ENCODE measurements at regions not wholly inside any gene's neighbourhood (a gene's known extent, or its start where the extent isn't known, plus 50 kb on each side); places are given as distances from the start of the nearest gene placed in this dataset.

DNA sequence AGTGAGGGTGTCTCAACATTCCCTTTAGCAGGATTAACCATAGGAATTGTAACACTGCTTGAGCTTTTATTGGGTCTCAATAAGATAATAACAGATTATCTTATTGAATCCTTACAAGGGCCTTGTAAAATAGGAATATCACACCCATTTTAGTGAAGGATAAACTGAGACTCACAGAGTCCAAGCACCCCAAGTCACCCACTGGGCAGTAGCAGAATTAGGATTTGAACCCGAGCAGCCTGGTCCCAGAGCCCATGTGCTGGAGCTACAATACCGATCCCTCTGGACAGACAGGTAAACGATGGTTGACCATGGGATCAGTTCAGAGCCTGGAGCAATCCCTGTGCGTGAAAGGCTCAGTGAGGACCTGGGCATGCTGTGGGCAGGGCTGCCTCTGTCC is 56.3 kb upstream of the MRPS22 start:
- Histone ChIP-seq H3K4me2 (ENCODE audit: low read length) (no peak overlapping the region), H3K27me3 (ENCODE audit: low read depth, low read length) (no peaks in the 10 kb centered on the region), H3K4me3 (ENCODE audit: low read length) (no peak overlapping the region), H3K9ac (ENCODE audit: low read length) (no peak overlapping the region), H3K27ac (ENCODE audit: low read length) (no peak overlapping the region), H4K20me1 (ENCODE audit: insufficient read depth, low read length) (no peaks in the 10 kb centered on the region), H3K79me2 (ENCODE audit: low read length) (no peaks in the 10 kb centered on the region), H3K4me1 (ENCODE audit: low read length) (no peaks in the 10 kb centered on the region), H3K9me3 (ENCODE audit: insufficient read depth, low read length) (no peaks in the 10 kb centered on the region), H3K36me3 (replicated peaks; ENCODE audit: low read depth, low read length) (no peaks in the 10 kb centered on the region), H2AFZ (ENCODE audit: low read depth, low read length) (no peak overlapping the region)
- no peak for TF ChIP-seq EZH2phosphoT487 (IDR thresholded peaks at IDR 0.05; ENCODE audit: low read depth)
- TF ChIP-seq, protein P1, sequence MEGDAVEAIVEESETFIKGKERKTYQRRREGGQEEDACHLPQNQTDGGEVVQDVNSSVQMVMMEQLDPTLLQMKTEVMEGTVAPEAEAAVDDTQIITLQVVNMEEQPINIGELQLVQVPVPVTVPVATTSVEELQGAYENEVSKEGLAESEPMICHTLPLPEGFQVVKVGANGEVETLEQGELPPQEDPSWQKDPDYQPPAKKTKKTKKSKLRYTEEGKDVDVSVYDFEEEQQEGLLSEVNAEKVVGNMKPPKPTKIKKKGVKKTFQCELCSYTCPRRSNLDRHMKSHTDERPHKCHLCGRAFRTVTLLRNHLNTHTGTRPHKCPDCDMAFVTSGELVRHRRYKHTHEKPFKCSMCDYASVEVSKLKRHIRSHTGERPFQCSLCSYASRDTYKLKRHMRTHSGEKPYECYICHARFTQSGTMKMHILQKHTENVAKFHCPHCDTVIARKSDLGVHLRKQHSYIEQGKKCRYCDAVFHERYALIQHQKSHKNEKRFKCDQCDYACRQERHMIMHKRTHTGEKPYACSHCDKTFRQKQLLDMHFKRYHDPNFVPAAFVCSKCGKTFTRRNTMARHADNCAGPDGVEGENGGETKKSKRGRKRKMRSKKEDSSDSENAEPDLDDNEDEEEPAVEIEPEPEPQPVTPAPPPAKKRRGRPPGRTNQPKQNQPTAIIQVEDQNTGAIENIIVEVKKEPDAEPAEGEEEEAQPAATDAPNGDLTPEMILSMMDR (IDR thresholded peaks at IDR 0.05; ENCODE audit: low read depth, low read length), result no peak

DNA sequence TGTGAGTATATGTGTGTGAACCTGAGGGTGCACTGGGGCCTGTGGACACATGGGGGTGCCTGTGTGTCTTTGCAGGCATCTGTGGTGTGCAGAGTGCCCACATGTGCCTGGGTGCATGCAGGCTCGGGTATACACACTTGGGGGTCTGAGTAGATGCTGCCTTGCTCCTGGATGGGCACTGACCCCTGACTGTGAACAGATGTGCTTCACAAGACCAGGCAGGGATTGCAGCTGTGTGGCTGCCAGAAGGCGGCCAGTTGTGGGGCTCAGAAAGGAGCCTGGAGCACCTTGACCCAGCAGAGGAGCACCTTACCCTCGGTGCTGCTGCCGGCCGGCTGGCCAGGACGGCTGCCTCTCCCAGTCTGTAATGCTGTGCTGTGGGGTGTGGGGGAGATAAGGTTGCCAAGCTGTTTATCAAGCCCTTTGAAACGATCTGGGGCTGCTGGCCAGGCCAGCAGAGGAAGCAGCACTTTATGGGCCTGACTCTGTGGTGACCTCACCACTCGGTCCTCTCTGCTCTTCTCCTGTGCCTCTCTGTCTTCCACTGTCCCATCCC is 55.5 kb upstream of the MRPS22 start:
- H3K9ac ChIP-seq (ENCODE audit: low read length), result no peak overlapping the region
- no peak overlapping the region for H2AFZ ChIP-seq (ENCODE audit: low read depth, low read length)
- H3K27me3 ChIP-seq (ENCODE audit: low read depth, low read length), result no peaks in the 10 kb centered on the region
- no peaks in the 10 kb centered on the region for H3K36me3 ChIP-seq (replicated peaks; ENCODE audit: low read depth, low read length)
- H3K27ac ChIP-seq (ENCODE audit: low read length), result no peak overlapping the region
- TF ChIP-seq, protein P1 (IDR thresholded peaks at IDR 0.05; ENCODE audit: low read depth, low read length), result no peak
- no peak for TF ChIP-seq EZH2phosphoT487 (IDR thresholded peaks at IDR 0.05; ENCODE audit: low read depth)
- no peak overlapping the region for H3K4me2 ChIP-seq (ENCODE audit: low read length)
- no peaks in the 10 kb centered on the region for H3K9me3 ChIP-seq (ENCODE audit: insufficient read depth, low read length)
- no peaks in the 10 kb centered on the region for H3K79me2 ChIP-seq (ENCODE audit: low read length)
- no peaks in the 10 kb centered on the region for H3K4me1 ChIP-seq (ENCODE audit: low read length)
- no peak overlapping the region for H3K4me3 ChIP-seq (ENCODE audit: low read length)
- no peaks in the 10 kb centered on the region for H4K20me1 ChIP-seq (ENCODE audit: insufficient read depth, low read length)

DNA sequence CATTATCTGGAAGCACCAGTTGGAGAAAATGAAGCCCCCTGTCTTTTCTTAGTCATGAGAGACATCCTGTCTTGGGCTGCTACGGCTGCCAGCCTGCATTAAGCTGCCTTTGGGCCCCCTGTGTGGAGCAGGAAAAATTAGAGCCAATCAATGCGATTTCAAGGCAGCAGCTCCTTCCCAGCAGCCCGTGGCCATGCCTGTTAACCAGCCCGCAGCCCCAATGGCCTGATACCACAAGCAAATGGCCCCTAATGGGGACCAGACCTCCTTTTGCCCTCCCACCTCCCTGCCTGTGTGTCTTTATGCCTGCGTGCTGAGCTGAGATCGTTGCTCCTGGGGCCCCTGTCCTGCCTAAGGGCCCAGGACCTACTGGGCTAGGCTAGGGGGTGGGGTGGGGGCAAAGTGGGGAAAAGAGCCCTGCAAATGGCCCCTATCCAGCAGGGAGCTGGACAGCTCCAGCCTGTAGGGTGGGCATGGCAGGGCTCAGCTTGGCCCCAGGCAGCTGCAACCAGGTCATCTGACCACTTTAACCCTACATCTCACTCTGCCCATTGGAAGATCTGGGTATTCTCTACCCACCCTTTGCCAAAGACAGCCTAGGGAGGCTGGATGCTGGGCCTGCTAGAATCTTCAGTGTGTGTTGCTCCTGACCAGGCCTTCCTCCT is 53.8 kb upstream of the MRPS22 start:
- no peaks in the 10 kb centered on the region for H3K36me3 ChIP-seq (replicated peaks; ENCODE audit: low read depth, low read length)
- no peak for TF ChIP-seq EZH2phosphoT487 (IDR thresholded peaks at IDR 0.05; ENCODE audit: low read depth)
- TF ChIP-seq, protein P1 (IDR thresholded peaks at IDR 0.05; ENCODE audit: low read depth, low read length), result no peak
- H3K9me3 ChIP-seq (ENCODE audit: insufficient read depth, low read length), result no peaks in the 10 kb centered on the region
- H3K4me3 ChIP-seq (ENCODE audit: low read length), result no peak overlapping the region
- H3K4me2 ChIP-seq (ENCODE audit: low read length), result no peak overlapping the region
- no peak overlapping the region for H2AFZ ChIP-seq (ENCODE audit: low read depth, low read length)
- H3K9ac ChIP-seq (ENCODE audit: low read length), result no peak overlapping the region
- H3K27ac ChIP-seq (ENCODE audit: low read length), result no peak overlapping the region
- H3K27me3 ChIP-seq (ENCODE audit: low read depth, low read length), result peaks cover 3% of the 10 kb centered on the region; the same call in 1 of the 2 replicates
- no peaks in the 10 kb centered on the region for H3K4me1 ChIP-seq (ENCODE audit: low read length)
- no peaks in the 10 kb centered on the region for H4K20me1 ChIP-seq (ENCODE audit: insufficient read depth, low read length)
- no peaks in the 10 kb centered on the region for H3K79me2 ChIP-seq (ENCODE audit: low read length)

DNA sequence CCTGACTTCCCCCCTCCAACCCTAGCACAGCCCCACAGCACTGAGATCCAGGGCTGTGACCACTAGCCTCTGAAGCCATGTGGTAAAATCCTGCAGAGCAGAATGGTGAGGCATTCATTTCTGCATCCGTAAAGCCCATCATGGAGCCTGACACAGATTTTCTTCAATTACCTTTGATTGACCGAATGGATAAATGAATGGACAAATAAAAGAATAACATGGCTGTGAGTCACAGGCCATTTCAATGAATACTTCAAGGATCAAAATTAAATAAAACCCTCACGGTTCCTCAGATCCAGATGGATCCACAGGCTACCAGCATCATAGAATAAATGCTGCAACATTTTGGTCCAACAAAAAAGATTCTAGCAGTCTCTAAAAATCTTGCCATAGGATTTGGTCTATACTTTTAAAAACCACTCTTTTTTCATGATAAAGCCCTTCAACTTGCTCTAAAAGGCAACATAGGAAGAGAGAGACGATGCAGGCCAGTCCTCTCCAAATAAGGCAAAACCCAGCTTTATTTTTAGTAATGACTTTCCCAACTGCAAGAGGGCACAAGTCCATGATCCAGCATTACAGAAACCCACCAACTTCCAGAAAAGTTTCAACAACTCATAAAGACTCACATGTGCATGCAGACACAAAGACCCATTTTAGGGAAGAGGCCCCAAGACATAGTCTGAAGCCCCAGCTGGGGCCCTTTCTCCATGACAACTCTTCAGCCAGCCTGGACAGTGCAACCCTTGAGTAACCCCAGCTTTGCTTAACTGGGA is 52.4 kb upstream of the MRPS22 start:
- Histone ChIP-seq H3K9ac (ENCODE audit: low read length) (no peak overlapping the region), H2AFZ (ENCODE audit: low read depth, low read length) (no peak overlapping the region), H3K9me3 (ENCODE audit: insufficient read depth, low read length) (no peaks in the 10 kb centered on the region), H3K4me1 (ENCODE audit: low read length) (no peaks in the 10 kb centered on the region), H3K27ac (ENCODE audit: low read length) (no peak overlapping the region), H3K27me3 (ENCODE audit: low read depth, low read length) (peaks cover 3% of the 10 kb centered on the region; the same call in 1 of the 2 replicates), H3K4me2 (ENCODE audit: low read length) (no peak overlapping the region), H3K79me2 (ENCODE audit: low read length) (no peaks in the 10 kb centered on the region), H3K36me3 (replicated peaks; ENCODE audit: low read depth, low read length) (no peaks in the 10 kb centered on the region), H4K20me1 (ENCODE audit: insufficient read depth, low read length) (no peaks in the 10 kb centered on the region), H3K4me3 (ENCODE audit: low read length) (no peak overlapping the region)
- no peak for TF ChIP-seq EZH2phosphoT487 (IDR thresholded peaks at IDR 0.05; ENCODE audit: low read depth)
- TF ChIP-seq, protein P1 (IDR thresholded peaks at IDR 0.05; ENCODE audit: low read depth, low read length), result no peak

Measured in OCI-LY3 (cell line).